Mesothelial cell of epicardium (in vitro differentiated cells): ENCODE measurements at regions not wholly inside any gene's neighbourhood (a gene's known extent, or its start where the extent isn't known, plus 50 kb on each side); places are given as distances from the start of the nearest gene placed in this dataset.

Experiments
- DNase-seq, 2 experiments: peaks; one replicate each; pipeline ENCODE4 v3.0.0; 2021; ENCODE audit warnings: low spot score in 2 of 2; ENCODE audit not compliant: unreplicated experiment in 2 of 2
- H3K27ac Mint-ChIP-seq: 2 replicates; pipeline ENCODE4 v1.8.0; 2021; ENCODE audit warnings: mixed read lengths
- H3K27me3 Mint-ChIP-seq: 2 replicates; pipeline ENCODE4 v1.8.0; 2021; ENCODE audit warnings: low read depth, mixed read lengths
- H3K36me3 Mint-ChIP-seq: 2 replicates; pipeline ENCODE4 v1.8.0; 2021; ENCODE audit warnings: mixed read lengths
- H3K4me1 Mint-ChIP-seq: 2 replicates; pipeline ENCODE4 v1.8.0; 2021; ENCODE audit warnings: mixed read lengths
- H3K4me3 Mint-ChIP-seq: 2 replicates; pipeline ENCODE4 v1.8.0; 2021; ENCODE audit warnings: mild to moderate bottlenecking, moderate library complexity, mixed read lengths
- H3K9me3 Mint-ChIP-seq: 2 replicates; pipeline ENCODE4 v1.8.0; 2021; ENCODE audit warnings: mixed read lengths
- TF ChIP-seq, protein P1 (sequence below): fragments of 200-600 bp; sonication (generic); IDR thresholded peaks from one replicate; pipeline ENCODE4 v1.5.0; 2021; ENCODE audit warnings: antibody characterized with exemption; ENCODE audit not compliant: unreplicated experiment

DNA sequence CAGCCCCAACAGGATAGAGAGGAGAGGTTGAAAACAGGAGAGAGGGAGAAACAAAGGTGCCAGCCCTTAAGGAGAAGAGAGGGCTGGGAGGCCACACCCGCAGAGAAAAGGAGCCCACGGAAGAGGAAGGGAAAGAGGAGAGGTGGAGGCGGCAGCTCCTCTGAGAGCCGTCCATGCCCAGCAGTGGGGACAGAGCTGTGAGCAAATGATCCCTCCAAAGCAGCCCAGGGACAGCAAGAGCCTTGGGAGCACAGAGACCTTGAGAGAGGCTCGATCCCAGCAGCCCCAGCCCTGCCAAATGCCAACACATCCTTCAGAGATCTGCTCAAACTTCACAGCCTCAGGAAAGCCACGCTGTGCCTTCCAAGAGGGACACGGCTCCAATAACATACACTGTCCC is 66.7 kb upstream of the CORO2B start:
- no peak overlapping the region for H3K27ac Mint-ChIP-seq
- H3K4me3 Mint-ChIP-seq, result no peak overlapping the region
- DNase-seq, result no peak

DNA sequence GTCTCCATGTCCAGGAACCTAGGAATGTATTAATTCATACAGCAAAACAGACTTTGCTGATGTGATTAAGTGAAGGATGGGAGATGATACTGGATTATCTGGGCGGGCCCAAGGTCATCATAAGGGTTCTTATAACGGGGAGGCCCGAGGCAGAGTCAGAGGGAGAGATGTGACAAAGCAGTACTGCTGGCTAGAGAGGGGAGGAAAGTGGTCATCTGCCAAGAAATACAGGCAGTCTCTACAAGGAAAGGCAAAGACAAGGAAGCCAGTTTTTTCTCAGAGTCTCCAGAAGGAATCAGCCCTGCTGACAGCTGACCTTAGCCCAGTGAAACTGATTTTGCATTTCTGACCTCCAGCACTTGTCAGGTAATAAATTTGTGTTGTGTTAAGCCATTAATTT is 66.2 kb upstream of the CORO2B start:
- Mint-ChIP-seq H3K27me3 (no peaks in the 10 kb centered on the region), H3K36me3 (peaks cover 2% of the 10 kb centered on the region), H3K4me3 (no peak overlapping the region), H3K4me1 (peaks cover 19% of the 10 kb centered on the region), H3K27ac (no peak overlapping the region), H3K9me3 (peaks cover 14% of the 10 kb centered on the region)
- TF ChIP-seq, protein P1, sequence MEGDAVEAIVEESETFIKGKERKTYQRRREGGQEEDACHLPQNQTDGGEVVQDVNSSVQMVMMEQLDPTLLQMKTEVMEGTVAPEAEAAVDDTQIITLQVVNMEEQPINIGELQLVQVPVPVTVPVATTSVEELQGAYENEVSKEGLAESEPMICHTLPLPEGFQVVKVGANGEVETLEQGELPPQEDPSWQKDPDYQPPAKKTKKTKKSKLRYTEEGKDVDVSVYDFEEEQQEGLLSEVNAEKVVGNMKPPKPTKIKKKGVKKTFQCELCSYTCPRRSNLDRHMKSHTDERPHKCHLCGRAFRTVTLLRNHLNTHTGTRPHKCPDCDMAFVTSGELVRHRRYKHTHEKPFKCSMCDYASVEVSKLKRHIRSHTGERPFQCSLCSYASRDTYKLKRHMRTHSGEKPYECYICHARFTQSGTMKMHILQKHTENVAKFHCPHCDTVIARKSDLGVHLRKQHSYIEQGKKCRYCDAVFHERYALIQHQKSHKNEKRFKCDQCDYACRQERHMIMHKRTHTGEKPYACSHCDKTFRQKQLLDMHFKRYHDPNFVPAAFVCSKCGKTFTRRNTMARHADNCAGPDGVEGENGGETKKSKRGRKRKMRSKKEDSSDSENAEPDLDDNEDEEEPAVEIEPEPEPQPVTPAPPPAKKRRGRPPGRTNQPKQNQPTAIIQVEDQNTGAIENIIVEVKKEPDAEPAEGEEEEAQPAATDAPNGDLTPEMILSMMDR, result no peak
- no peak for DNase-seq

More for the DNA sequence above, 66.7 kb upstream of the CORO2B start:
- H3K4me1 Mint-ChIP-seq, result peaks cover 14% of the 10 kb centered on the region
- H3K27me3 Mint-ChIP-seq, result no peaks in the 10 kb centered on the region
- H3K9me3 Mint-ChIP-seq, result peaks cover 14% of the 10 kb centered on the region
- H3K36me3 Mint-ChIP-seq, result peaks cover 2% of the 10 kb centered on the region
- TF ChIP-seq, protein P1, result no peak

DNA sequence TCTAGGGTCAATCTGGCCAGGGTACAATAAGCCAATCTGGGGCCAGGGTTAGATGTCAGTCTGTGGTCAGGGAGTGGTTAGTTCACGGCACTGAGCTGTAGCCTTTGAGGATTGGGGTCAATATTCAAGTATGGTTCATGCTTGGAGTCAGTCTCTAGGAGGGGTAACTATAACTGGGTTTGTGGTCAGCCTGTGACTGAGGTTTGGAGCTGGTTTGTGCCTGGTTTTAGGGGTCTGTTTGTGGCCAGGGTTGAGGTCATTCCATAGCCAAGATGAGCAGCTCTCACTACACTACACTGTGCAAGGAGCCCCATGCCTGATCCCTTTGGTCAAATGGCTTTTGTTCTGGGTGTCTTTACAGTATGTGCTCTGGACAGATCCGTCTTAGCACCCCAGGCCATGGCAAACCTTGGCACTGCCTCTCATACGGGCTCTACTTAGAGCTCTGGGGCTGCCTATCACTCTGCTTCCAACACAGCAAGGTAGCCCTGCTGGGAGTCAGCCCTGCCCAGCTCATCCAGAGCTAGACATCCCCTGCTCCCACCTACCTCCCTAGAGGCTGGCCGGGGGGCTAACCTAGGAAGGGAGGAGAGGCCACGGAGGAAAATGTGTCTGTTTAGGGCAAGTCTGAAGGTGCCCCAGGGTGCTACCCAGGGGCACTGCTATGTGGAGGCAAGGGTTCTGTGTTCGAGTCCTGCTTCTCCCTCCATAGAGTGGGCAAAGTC is 63.3 kb upstream of the CORO2B start:
- TF ChIP-seq, protein P1, result no peak
- H3K9me3 Mint-ChIP-seq, result peaks cover 14% of the 10 kb centered on the region
- H3K4me3 Mint-ChIP-seq, result no peak overlapping the region
- no peaks in the 10 kb centered on the region for H3K27me3 Mint-ChIP-seq
- peaks cover 2% of the 10 kb centered on the region for H3K36me3 Mint-ChIP-seq
- DNase-seq, result no peak
- peaks cover 32% of the 10 kb centered on the region for H3K4me1 Mint-ChIP-seq
- H3K27ac Mint-ChIP-seq, result no peak overlapping the region

DNA sequence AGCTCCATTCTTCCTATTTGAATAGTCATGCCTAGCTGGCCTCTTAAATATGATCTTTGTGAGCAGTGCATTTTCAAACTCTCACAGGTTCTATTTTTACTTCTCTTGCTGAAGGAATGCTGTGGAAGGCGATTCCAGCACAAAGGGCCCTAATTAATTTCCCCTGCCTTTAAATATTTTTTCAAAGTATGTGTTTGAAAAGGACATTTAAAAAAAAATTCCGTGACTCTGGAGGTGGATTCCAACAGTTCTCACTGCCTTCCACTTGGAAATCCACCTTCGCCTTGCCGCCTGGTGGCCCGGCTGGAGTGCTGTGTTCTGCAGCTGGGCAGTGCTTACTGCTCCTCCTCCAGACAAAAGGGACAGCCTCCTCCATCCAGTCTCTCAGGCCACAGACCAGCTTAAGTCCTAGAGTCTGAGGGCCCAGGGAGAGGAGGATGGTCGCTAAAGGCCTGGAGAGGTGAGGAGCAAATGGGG is 61.5 kb upstream of the CORO2B start:
- Mint-ChIP-seq H3K27ac (no peak overlapping the region), H3K27me3 (peaks cover 5% of the 10 kb centered on the region), H3K4me1 (peaks cover 22% of the 10 kb centered on the region), H3K36me3 (peaks cover 2% of the 10 kb centered on the region), H3K9me3 (peaks cover 14% of the 10 kb centered on the region), H3K4me3 (no peak overlapping the region)
- DNase-seq, result no peak
- TF ChIP-seq, protein P1, result no peak

DNA sequence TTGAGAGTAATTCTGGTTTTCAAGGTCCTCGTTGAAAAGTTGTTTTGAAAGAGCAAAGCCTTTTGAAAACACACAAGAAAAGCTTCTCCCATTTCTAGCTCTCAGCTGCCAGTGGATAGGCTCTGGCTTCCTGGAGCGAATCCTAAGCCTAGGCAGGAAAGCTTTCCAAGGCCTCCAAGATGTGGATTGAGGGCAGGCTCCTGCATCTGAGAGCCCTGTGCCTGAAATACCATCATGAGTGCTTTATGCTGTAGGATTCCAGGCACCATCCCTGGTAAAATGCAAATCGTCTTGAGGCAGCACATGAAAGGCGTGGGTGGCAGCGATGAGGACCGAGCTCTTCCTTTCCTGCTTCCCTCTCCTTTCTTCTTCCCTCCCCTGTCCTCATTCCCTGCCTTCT is 60.7 kb upstream of the CORO2B start:
- DNase-seq, result no peak
- peaks cover 7% of the 10 kb centered on the region for H3K27me3 Mint-ChIP-seq
- no peak overlapping the region for H3K4me3 Mint-ChIP-seq
- TF ChIP-seq, protein P1, result no peak
- peaks cover 22% of the 10 kb centered on the region for H3K4me1 Mint-ChIP-seq
- peaks cover 12% of the 10 kb centered on the region for H3K9me3 Mint-ChIP-seq
- peaks cover 2% of the 10 kb centered on the region for H3K36me3 Mint-ChIP-seq
- no peak overlapping the region for H3K27ac Mint-ChIP-seq
